ENCODE measurements at regions not wholly inside any gene's neighbourhood (a gene's known extent, or its start where the extent isn't known, plus 50 kb on each side); places are given as distances from the start of the nearest gene placed in this dataset.

GRCh38 chr4:155607481-155607880 lies 59.2 kb upstream of the GUCY1A1 start:
- no peak for TF ChIP-seq EZH2 (IDR thresholded peaks at IDR 0.05; ENCODE audit: low read length)
- TF ChIP-seq, protein P1, sequence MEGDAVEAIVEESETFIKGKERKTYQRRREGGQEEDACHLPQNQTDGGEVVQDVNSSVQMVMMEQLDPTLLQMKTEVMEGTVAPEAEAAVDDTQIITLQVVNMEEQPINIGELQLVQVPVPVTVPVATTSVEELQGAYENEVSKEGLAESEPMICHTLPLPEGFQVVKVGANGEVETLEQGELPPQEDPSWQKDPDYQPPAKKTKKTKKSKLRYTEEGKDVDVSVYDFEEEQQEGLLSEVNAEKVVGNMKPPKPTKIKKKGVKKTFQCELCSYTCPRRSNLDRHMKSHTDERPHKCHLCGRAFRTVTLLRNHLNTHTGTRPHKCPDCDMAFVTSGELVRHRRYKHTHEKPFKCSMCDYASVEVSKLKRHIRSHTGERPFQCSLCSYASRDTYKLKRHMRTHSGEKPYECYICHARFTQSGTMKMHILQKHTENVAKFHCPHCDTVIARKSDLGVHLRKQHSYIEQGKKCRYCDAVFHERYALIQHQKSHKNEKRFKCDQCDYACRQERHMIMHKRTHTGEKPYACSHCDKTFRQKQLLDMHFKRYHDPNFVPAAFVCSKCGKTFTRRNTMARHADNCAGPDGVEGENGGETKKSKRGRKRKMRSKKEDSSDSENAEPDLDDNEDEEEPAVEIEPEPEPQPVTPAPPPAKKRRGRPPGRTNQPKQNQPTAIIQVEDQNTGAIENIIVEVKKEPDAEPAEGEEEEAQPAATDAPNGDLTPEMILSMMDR (optimal IDR thresholded peaks at IDR 0.05 in 1 of 3, IDR thresholded peaks at IDR 0.05 in 1 of 3, conservative IDR thresholded peaks at IDR 0.05 in 1 of 3; ENCODE audit: extremely low read depth in 1 of 3, insufficient read depth in 2 of 3, low read length in 3 of 3) = no peak
